HG02678 (cell line): ENCODE measurements at regions not wholly inside any gene's neighbourhood (a gene's known extent, or its start where the extent isn't known, plus 50 kb on each side); places are given as distances from the start of the nearest gene placed in this dataset.
"Not testable (repeated sequence)": the region's sequence is repeated elsewhere in the genome, so short reads cannot be mapped to it uniquely, and the experiment has no call there.

Experiments
- ATAC-seq: cut with Tn5 transposase; IDR thresholded peaks from one replicate; pipeline ENCODE4 v1.9.1; 2021; ENCODE audit warnings: mild to moderate bottlenecking, moderate library complexity; ENCODE audit not compliant: unreplicated experiment

GRCh38 chr7:47093320-47094234, 488.3 kb downstream of the TNS3 start:
- no peak for ATAC-seq

DNA sequence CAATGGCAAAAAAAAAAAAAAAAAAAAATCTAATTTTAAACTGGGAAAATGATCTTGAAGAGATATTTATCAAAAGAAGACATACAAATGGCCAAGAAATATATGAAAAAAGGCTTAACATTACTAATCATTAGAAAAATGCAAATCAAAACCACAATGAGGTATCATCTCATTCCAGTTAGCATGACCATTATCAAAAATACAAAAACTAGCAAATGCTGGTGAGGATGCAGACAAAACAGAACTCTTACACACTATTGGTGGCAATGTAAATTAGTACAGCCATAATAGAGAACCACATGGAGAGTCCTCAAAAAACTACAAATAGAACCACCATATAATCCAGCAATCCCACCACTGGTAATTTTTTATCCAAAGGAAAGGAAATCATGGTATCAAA, 489.6 kb downstream of the TNS3 start:
- no peak for ATAC-seq

GRCh38 chr7:47091141-47091540, 490.8 kb downstream of the TNS3 start:
- no peak for ATAC-seq

- no peak for ATAC-seq
Measured at GRCh38 chr7:47089461-47089860, 492.4 kb downstream of the TNS3 start.

DNA sequence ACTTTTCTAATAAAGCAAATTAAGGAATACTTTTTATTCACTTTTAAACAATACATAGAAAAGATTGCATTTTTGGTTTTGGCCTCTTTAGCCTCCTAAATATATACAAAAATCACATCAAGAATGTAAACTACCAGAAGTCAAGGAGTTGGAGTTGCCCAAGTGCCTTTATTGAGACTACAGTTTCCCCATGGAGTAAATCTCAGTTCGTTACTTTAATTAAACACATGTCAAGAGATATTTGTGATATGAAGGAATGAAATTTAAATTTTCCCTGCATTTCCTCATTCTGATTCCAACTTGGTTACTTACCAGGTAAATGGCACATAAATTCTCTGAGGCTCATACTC, 492.9 kb downstream of the TNS3 start:
- ATAC-seq = peak; percentile 10

DNA sequence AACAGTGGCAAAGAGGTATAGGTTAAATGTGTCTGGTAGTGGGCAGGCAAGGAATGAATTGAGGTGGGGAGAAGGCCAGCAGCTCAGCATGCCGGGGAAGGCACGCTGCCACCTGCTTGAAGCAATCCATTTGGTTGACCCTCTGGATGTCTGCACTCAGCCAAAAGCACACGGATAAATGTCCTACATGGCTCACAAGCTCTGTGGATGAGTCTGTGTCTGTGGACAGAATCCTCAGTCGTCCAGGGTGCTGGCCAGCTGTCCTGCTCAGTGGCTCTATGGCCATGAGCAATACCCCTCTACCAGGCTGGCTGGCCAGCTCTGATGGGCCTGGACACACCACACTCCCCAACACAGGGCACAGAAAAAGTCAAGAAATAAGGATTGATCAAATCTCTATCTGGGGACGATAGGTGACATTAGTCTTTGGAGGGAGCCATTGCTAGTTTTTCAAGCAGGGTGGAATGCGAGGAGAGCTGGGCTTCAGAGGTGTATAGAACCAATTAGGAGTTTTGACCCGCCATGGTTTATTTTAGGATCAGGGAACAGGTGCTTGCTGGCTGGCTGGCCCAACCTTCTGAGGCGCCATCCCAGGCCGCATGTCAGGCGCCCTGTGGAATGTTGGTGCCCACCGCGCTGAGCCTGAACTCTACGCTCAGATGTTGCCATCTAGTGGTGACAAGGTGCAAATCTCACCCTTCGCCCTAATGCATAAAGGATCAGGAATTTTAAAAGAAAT, 493.4 kb downstream of the TNS3 start:
- peak; percentile 81 for ATAC-seq

- no peak for ATAC-seq
Measured at GRCh38 chr7:47087866-47088265, 494.0 kb downstream of the TNS3 start.

- no peak for ATAC-seq
Measured at GRCh38 chr7:47085491-47086275, 496.2 kb downstream of the TNS3 start.

DNA sequence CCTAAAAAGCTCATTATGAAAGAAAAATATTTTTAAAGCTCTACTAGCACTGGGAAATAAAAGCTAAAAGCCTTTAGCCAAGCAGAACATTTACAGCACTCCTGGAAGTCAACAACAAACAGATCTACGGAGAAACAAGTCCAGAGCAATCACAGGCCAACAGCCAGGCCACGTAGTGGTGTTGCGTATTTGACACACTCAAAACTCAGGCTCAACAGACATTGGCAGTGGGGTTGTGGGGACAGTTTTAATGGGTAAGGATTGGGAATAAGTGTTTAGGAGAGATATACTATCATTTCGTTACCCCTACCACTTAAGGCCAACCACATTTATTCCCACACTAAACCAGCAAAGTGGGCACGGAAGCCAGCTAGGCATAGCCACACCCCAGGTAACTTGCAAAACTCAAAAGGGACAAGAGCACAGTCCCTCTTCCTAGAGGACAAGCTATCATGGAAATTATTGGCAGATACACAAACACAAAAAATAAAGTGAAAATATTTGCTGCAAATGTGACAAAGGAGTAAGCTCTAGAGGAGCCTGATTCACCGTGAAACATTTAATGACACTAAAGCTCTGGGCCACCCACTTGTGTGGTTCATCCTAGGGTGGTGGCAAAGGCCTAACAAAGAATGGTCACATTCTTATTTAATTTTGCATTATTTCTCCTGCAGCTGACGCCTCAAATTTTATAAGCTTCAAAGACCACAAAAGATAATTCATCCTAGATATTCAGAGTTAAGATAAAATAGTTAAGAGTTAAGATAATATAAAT, 498.2 kb downstream of the TNS3 start:
- no peak for ATAC-seq

GRCh38 chr7:47080816-47081215, 501.1 kb downstream of the TNS3 start:
- ATAC-seq = no peak

DNA sequence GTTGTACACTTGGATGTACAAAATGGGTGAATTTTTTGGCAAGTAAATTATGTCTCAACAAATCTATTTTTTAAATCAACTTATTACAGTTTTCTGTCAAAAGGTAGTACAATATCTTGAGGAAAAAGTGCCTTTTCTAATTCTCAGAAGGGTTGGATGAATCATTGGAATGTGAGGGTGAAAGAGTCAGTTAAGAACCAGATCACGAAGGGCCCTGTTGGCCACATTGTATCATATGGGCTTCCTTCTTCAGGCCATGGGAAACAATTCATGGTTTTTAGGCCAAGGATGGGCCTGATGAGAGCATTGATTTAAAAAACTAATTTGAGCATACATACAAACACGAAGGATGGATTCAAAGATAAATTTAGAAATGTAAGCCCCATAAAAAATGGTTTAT, 503.7 kb downstream of the TNS3 start:
- ATAC-seq = no peak

GRCh38 chr7:47074702-47075153, 507.2 kb downstream of the TNS3 start:
- no peak for ATAC-seq

DNA sequence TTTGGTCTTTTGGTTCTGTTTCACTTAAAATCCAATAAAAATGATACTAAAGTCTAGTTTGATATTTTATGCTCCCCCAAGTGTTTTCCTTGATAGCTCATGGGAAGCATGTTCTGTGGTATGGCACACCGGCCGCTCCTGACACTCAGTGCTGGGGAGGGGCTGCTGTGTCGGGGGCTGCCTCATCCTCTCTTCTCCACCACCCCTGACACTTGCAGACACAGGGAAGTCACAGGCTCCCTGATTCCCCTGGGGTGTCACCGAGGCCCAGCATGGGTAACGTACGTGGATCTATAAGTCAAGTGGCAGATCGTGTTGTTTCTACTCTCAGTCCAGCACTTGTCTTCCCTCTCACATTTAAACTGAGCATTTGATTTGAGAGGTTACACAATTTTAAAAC, 508.6 kb downstream of the TNS3 start:
- no peak for ATAC-seq

GRCh38 chr7:47071866-47072265, 510.0 kb downstream of the TNS3 start:
- ATAC-seq = no peak

GRCh38 chr7:47069385-47070076, 512.4 kb downstream of the TNS3 start:
- no peak for ATAC-seq

- no peak for ATAC-seq
Measured at GRCh38 chr7:47066976-47067614, 514.8 kb downstream of the TNS3 start.

DNA sequence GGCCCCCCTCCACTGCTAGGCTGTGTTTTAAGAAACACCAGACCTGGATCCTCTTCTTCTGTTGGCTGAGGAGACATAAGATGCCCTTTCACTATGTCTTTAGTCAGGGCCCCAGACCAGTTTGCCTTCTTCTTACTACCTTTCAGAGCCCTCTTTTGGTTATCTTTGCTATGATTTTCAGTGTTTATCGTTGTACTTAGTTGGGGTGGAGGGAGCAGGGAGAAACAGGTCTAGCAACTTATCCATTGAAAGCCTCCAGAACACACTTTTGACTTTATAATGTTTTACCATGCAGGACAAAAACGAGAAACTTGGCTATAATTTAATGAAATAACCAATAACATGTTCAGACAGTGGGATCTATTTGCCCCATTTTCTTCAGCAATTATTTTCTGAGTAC, 525.2 kb downstream of the TNS3 start:
- ATAC-seq = no peak

DNA sequence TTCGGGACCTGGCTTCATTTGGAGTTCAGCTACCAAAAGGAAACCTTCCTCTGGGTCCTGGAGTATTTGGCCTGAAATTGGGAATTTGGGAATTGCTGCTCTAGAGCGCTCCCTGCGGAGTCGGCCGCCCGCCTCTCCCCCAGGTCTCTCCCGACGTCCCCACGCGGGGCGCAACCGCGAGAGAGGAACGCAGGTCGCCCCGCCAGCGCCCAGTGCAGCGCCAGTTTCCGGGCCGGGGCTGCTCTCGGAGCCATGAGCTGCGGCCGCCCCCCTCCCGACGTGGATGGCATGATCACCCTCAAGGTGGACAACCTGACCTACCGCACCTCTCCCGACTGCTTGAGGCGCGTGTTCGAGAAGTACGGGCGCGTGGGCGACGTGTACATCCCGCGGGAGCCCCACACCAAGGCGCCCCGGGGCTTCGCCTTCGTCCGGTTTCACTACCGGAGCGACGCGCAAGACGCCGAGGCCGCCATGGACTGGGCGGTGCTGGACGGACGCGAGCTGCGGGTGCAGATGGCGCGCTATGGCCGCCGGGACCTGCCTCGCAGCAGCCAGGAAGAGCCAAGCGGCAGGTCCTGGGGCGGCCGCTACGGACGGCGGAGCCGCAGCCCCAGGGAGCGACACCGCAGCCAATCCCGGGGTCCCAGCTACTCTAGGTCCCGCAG, 529.2 kb downstream of the TNS3 start:
- ATAC-seq = not testable (repeated sequence)

GRCh38 chr7:47049234-47049774, 532.6 kb downstream of the TNS3 start:
- no peak for ATAC-seq
